Neuronal stem cell (in vitro differentiated cells): ENCODE measurements at regions not wholly inside any gene's neighbourhood (a gene's known extent, or its start where the extent isn't known, plus 50 kb on each side); places are given as distances from the start of the nearest gene placed in this dataset.
"Not testable (repeated sequence)": the region's sequence is repeated elsewhere in the genome, so short reads cannot be mapped to it uniquely, and the experiment has no call there.

Experiments
- DNase-seq: peaks from one replicate; pipeline ENCODE4 v3.0.0-alpha.2; 2013; ENCODE audit warnings: low spot score
- H2AFZ ChIP-seq: one replicate; pipeline ENCODE4 v1.6.1; 2013; ENCODE audit warnings: mild to moderate bottlenecking, low read length, inconsistent platforms
- H2AK5ac ChIP-seq: 2 replicates; pipeline ENCODE4 v1.6.1; 2013; ENCODE audit warnings: low read depth, mild to moderate bottlenecking, inconsistent platforms, low read length, moderate library complexity, mixed read lengths
- H2BK120ac ChIP-seq: 2 replicates; pipeline ENCODE4 v1.6.1; 2013; ENCODE audit warnings: low read depth, mild to moderate bottlenecking, inconsistent platforms, low read length, moderate library complexity, mixed read lengths
- H2BK12ac ChIP-seq: one replicate; pipeline ENCODE4 v1.6.1; 2013; ENCODE audit warnings: low read length, inconsistent platforms
- H2BK15ac ChIP-seq: 2 replicates; pipeline ENCODE4 v1.6.1; 2013; ENCODE audit warnings: mild to moderate bottlenecking, low read length, inconsistent platforms, mixed read lengths
- H2BK5ac ChIP-seq: one replicate; pipeline ENCODE4 v1.6.1; 2013; ENCODE audit warnings: inconsistent platforms, mild to moderate bottlenecking, low read length, moderate library complexity
- H3K14ac ChIP-seq: one replicate; pipeline ENCODE4 v1.6.1; 2013; ENCODE audit warnings: low read length, inconsistent platforms
- H3K18ac ChIP-seq: 2 replicates; pipeline ENCODE4 v1.6.1; 2013; ENCODE audit warnings: low read length, inconsistent platforms
- H3K23ac ChIP-seq: 2 replicates; pipeline ENCODE4 v1.6.1; 2013; ENCODE audit warnings: low read depth, mild to moderate bottlenecking, mixed read lengths, low read length, inconsistent platforms; ENCODE audit not compliant: poor library complexity
- H3K27ac ChIP-seq: replicated peaks from 3 replicates; pipeline ENCODE4 v1.5.1; 2013; ENCODE audit warnings: low read length, inconsistent platforms
- H3K27me3 ChIP-seq, 3 experiments: 2 replicates each; pipeline ENCODE4 v1.6.1; 2013; ENCODE audit warnings: low read length in 3 of 3, mild to moderate bottlenecking in 2 of 3, inconsistent platforms in 1 of 3, low read depth in 1 of 3, mixed read lengths in 1 of 3, moderate library complexity in 1 of 3; ENCODE audit not compliant: control insufficient read depth in 3 of 3, insufficient read depth in 3 of 3
- H3K36me3 ChIP-seq, 2 donors: replicated peaks in 1 of 2; 2 replicates each; pipeline ENCODE4 v1.6.1; 2013; ENCODE audit warnings: low read length in 2 of 2; ENCODE audit not compliant: control insufficient read depth in 2 of 2, insufficient read depth in 2 of 2
- H3K4ac ChIP-seq: 2 replicates; pipeline ENCODE4 v1.6.1; 2013; ENCODE audit warnings: inconsistent platforms, mild to moderate bottlenecking, low read length, moderate library complexity
- H3K4me1 ChIP-seq, 2 donors: 1 replicate in 1 of 2; 2 replicates in 1 of 2; pipeline ENCODE4 v1.6.1; 2013; ENCODE audit warnings: low read length in 2 of 2, low read depth in 1 of 2; ENCODE audit not compliant: control insufficient read depth in 2 of 2, insufficient read depth in 1 of 2
- H3K4me2 ChIP-seq: one replicate; pipeline ENCODE4 v1.6.1; 2013; ENCODE audit warnings: mild to moderate bottlenecking, low read length, inconsistent platforms; ENCODE audit not compliant: insufficient read depth, poor library complexity, severe bottlenecking
- H3K4me3 ChIP-seq, 2 donors: 2 replicates each; pipeline ENCODE4 v1.5.1; 2013; ENCODE audit warnings: low read length in 2 of 2, mild to moderate bottlenecking in 2 of 2, inconsistent platforms in 1 of 2, moderate library complexity in 1 of 2
- H3K79me1 ChIP-seq: one replicate; pipeline ENCODE4 v1.6.1; 2013; ENCODE audit warnings: low read depth, mild to moderate bottlenecking, inconsistent platforms, low read length, moderate library complexity
- H3K9ac ChIP-seq: one replicate; pipeline ENCODE4 v1.6.1; 2013; ENCODE audit warnings: mild to moderate bottlenecking, low read depth, low read length, inconsistent platforms; ENCODE audit not compliant: poor library complexity
- H3K9me3 ChIP-seq, 2 donors: replicated peaks in 1 of 2; 2 replicates each; pipeline versions ENCODE3 to v1.6.1; 2013; ENCODE audit warnings: low read length in 2 of 2, mild to moderate bottlenecking in 2 of 2, inconsistent platforms in 1 of 2, low read depth in 1 of 2, mixed read lengths in 1 of 2, moderate library complexity in 1 of 2; ENCODE audit not compliant: control insufficient read depth in 2 of 2, insufficient read depth in 1 of 2
- H4K8ac ChIP-seq: one replicate; pipeline ENCODE4 v1.6.1; 2013; ENCODE audit warnings: low read depth, mild to moderate bottlenecking, inconsistent platforms, low read length, moderate library complexity
- H4K91ac ChIP-seq: one replicate; pipeline ENCODE4 v1.6.1; 2013; ENCODE audit warnings: low read length, low read depth, mild to moderate bottlenecking, inconsistent platforms; ENCODE audit not compliant: poor library complexity
- WGBS, 2 donors: extraction: QIAGEN DNeasy Blood & Tissue Kit; methylation state at CpG; one replicate each; pipeline ENCODE4 v1.1.7; 2013; ENCODE audit warnings: missing lambda C conversion rate in 2 of 2, mixed read lengths in 1 of 2; ENCODE audit not compliant: insufficient read length in 2 of 2, insufficient replicate concordance in 1 of 2; ENCODE audit errors: extremely low coverage in 2 of 2; 5-methylcytosine and 5-hydroxymethylcytosine counted together

DNA sequence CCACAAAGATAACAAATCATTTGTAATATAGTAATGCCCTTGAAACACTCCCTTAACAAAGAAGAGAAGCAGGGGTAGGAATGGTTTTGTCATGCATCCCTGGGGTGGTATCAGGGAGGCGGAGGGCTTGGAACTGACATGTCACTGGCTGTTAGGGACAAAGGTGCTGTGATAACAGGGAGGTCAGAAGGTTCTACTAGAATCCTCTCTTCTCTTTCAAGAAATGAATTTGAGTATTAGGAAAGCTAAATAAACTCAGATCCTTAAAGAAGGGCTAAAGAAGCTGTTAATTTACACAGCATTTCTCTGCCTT lies 65.4 kb upstream of the ADAMTS18 start:
- Histone ChIP-seq H3K4me1 (peaks cover 3 to 10% of the 10 kb centered on the region in 2 donors), H2BK120ac (no peak overlapping the region), H3K9ac (no peak overlapping the region), H2BK5ac (no peak overlapping the region), H2AFZ (no peak overlapping the region), H3K27me3 (no peaks in the 10 kb centered on the region), H4K8ac (no peak overlapping the region), H2AK5ac (no peak overlapping the region), H3K27ac (no peak overlapping the region), H2BK12ac (no peak overlapping the region), H3K36me3 (no peaks in the 10 kb centered on the region), H4K91ac (no peak overlapping the region), H3K18ac (no peak overlapping the region), H2BK15ac (no peak overlapping the region), H3K4me2 (no peak overlapping the region), H3K9me3 (no peaks in the 10 kb centered on the region), H3K4ac (no peak overlapping the region), H3K4me3 (no peak overlapping the region), H3K23ac (no peak overlapping the region), H3K79me1 (no peaks in the 10 kb centered on the region), H3K14ac (no peak overlapping the region)
- no CpG with 5 or more reads among the region's 1 CpG for WGBS, 2 donors
- no peak for DNase-seq

DNA sequence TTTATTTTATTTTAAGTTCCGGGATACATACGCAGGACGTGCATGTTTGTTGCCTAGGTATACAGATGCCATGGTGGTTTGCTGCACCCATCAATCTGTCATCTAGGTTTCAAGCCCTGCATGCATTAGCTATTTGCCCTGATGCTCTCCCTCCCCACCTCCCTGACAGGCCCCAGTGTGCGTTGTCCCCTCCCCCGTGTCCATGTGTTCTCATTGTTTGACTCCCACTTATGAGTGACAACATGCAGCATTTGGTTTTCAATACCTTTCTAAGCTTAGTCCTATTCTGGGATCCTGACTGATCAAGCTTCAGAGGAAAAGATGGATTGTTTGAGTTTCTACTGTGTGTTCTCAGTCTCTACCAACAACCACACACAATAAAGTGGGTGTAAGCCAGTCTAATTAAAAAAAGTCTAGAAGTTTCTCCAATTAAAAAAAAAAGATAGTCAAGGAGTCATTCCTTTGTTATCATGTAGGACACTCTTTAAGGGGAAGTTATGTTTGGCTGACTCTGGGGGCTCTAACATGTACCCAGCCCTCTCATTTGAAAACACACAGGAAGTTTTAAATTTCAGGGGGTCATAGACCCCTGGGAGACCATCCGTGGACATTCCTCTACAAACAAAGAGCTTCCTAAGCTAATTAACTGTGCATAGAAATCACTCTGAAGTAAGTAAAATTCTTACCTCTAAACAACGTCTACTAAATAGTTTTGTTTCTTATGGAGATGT lies 66.3 kb upstream of the ADAMTS18 start:
- Histone ChIP-seq H2AFZ (no peak overlapping the region), H3K36me3 (no peaks in the 10 kb centered on the region), H3K4me2 (no peak overlapping the region), H4K8ac (no peak overlapping the region), H3K4me1 (peaks cover 3 to 10% of the 10 kb centered on the region in 2 donors), H3K4me3 (no peak overlapping the region), H2BK120ac (no peak overlapping the region), H3K27me3 (no peaks in the 10 kb centered on the region), H3K9ac (no peak overlapping the region), H2BK5ac (no peak overlapping the region), H3K27ac (no peak overlapping the region), H2BK12ac (no peak overlapping the region), H3K9me3 (no peaks in the 10 kb centered on the region), H3K23ac (no peak overlapping the region), H3K4ac (no peak overlapping the region), H2BK15ac (no peak overlapping the region), H2AK5ac (no peak overlapping the region), H3K18ac (no peak overlapping the region), H3K79me1 (no peaks in the 10 kb centered on the region), H4K91ac (no peak overlapping the region), H3K14ac (no peak overlapping the region)
- peak; percentile 9 for DNase-seq
- WGBS, 2 donors, result no CpG with 5 or more reads among the region's 7 CpGs

DNA sequence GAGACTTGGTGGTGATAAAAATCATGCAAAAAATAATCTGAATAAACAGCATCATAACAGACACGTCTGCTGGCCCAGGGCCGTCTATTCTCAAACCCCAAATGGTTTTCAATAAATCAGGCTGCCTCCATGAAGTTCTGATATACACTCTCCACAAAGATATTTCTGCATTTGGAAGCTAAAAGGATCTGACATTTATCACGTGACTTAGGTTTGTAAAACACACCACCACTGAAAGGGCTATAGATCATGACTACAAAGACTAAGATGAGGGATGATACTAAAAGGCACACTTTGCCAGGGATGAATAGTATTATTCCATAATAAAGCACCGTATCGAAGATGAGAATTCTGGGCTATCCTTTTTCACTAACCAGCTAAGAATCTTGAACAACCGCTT lies 67.6 kb upstream of the ADAMTS18 start:
- Histone ChIP-seq H3K4me3 (no peak overlapping the region), H3K18ac (no peak overlapping the region), H2BK5ac (no peak overlapping the region), H3K4ac (no peak overlapping the region), H3K36me3 (no peaks in the 10 kb centered on the region), H2BK12ac (no peak overlapping the region), H3K4me1 (peaks cover 3 to 10% of the 10 kb centered on the region in 2 donors), H3K27me3 (no peaks in the 10 kb centered on the region), H3K23ac (no peak overlapping the region), H3K27ac (no peak overlapping the region), H2BK15ac (no peak overlapping the region), H3K4me2 (no peak overlapping the region), H2AFZ (no peak overlapping the region), H3K9me3 (no peaks in the 10 kb centered on the region), H2AK5ac (no peak overlapping the region), H3K9ac (no peak overlapping the region), H2BK120ac (no peak overlapping the region), H3K79me1 (no peaks in the 10 kb centered on the region), H3K14ac (no peak overlapping the region), H4K91ac (no peak overlapping the region), H4K8ac (no peak overlapping the region)
- WGBS, 2 donors, result no CpG with 5 or more reads among the region's 6 CpGs
- DNase-seq, result no peak

DNA sequence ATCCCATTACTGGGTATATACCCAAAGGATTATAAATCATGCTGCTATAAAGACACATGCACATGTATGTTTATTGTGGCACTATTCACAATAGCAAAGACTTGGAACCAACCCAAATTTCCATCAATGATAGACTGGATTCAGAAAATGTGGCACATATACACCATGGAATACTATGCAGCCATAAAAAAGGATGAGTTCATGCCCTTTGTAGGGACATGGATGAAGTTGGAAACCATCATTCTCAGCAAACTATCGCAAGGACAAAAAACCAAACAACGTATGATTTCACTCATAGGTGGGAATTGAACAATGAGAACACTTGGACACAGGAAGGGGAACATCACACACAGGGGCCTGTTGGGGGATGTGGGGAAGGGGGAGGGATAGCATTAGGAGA lies 71.7 kb upstream of the ADAMTS18 start:
- not testable (repeated sequence) for H2BK5ac ChIP-seq, H4K91ac ChIP-seq, H3K36me3 ChIP-seq, DNase-seq, H2BK12ac ChIP-seq, H3K9me3 ChIP-seq, H4K8ac ChIP-seq, H2BK15ac ChIP-seq, H2AFZ ChIP-seq, H3K4me3 ChIP-seq, H2AK5ac ChIP-seq, H3K27ac ChIP-seq, H3K4me2 ChIP-seq, H3K4me1 ChIP-seq, H3K79me1 ChIP-seq, H3K18ac ChIP-seq, H3K23ac ChIP-seq, H3K14ac ChIP-seq, H3K27me3 ChIP-seq, H3K4ac ChIP-seq, H3K9ac ChIP-seq, H2BK120ac ChIP-seq
- no CpG with 5 or more reads among the region's 2 CpGs for WGBS, 2 donors
